ENCODE measurements at regions not wholly inside any gene's neighbourhood (a gene's known extent, or its start where the extent isn't known, plus 50 kb on each side); places are given as distances from the start of the nearest gene placed in this dataset.
"Not testable (repeated sequence)": the region's sequence is repeated elsewhere in the genome, so short reads cannot be mapped to it uniquely, and the experiment has no call there.

DNA sequence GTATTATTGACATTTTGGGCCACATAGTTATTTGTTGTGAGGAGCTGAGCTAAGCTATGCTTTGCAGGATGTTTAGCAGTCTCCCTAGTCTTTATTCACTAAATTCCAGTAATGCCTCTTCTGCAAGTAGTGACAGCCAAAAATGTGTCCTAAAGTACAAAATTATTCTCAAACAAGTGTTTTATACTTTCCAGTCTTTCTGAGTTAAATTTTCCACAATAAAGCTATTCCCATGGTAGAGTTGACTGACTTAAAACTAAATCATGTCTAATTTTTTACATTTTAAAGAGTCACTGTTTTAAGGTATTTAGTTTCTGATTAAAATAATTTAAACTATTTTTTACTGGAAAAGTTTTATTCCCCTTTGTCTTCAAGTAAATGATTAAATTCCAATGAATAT, 717.8 kb upstream of the HS3ST5 start:
- Histone ChIP-seq H3K27me3 (ENCODE audit: control insufficient read depth, insufficient read depth, low read length) (no peaks in the 10 kb centered on the region), H3K4me3 (ENCODE audit: low read depth, low read length) (no peak overlapping the region), H3K36me3 (ENCODE audit: control insufficient read depth, insufficient read depth, low read length) (no peaks in the 10 kb centered on the region)
- TF ChIP-seq CTCF (IDR thresholded peaks at IDR 0.05; ENCODE audit: insufficient read depth, low read depth, low read length) = no peak
- DNase-seq (ENCODE audit: low read depth) = no peak
- ChIA-PET POLR2A (no interaction called here), CTCF (no interaction called here)

DNA sequence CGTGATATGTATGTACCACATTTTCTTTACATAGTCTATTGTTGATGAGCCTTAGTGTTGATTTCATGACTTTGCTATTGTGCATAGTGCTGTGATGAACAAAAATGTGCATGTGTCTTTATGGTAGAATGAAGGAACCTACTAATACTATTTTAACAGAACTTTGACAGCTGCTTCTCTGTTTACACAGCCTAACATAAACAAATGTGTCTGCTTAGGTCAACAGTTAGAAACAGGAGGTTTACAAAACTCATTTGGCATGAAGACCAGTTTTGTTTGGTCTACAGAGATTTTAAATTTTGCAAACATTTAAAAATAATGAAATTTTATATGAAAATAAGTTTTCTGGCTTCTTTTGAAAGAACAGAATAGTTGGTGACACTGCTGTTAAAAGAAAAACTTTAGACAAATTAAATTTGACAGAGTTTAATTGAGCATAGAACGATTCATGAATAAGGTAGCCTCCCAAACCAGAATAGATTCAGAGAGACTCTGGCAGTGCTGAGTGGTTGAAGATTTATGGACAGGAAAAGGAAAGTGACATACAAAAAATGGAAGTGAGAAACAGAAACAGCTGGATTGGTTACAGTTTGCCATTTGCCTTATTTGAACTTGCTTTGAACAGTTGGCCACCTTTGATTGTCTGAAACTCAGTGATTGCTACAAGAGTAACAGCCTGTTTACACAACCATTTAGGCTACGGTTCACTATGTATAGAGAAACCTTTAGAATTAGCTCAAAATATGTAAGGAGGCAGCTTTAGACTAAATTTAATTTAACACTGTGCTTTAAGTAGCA, 715.8 kb upstream of the HS3ST5 start:
- no peak for DNase-seq (ENCODE audit: low read depth)
- H3K36me3 ChIP-seq (ENCODE audit: control insufficient read depth, insufficient read depth, low read length) = no peaks in the 10 kb centered on the region
- ChIA-PET POLR2A (no interaction called here), CTCF (no interaction called here)
- no peak overlapping the region for H3K4me3 ChIP-seq (ENCODE audit: low read depth, low read length)
- H3K27me3 ChIP-seq (ENCODE audit: control insufficient read depth, insufficient read depth, low read length) = no peaks in the 10 kb centered on the region
- no peak for TF ChIP-seq CTCF (IDR thresholded peaks at IDR 0.05; ENCODE audit: insufficient read depth, low read depth, low read length)

DNA sequence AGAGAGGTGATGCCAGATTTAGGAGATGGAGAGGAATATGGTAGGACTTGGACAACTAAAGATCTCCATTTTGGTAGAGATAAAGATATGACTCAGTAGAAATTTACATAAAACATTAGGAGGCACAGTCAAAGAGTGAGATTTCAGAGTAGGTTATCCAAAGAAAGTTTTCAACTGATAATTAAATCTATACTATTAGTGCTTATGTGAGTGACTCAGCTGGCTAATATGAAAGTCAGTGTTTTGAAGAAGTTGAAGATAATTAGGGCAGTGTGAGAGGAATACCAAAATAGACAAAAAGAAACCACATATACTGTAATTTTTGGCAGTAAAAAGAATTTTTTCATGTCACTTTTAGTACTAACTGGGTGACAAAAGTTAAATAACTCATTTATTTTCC, 712.8 kb upstream of the HS3ST5 start:
- Histone ChIP-seq H3K36me3 (ENCODE audit: control insufficient read depth, insufficient read depth, low read length) (no peaks in the 10 kb centered on the region), H3K4me3 (ENCODE audit: low read depth, low read length) (no peak overlapping the region), H3K27me3 (ENCODE audit: control insufficient read depth, insufficient read depth, low read length) (no peaks in the 10 kb centered on the region)
- DNase-seq (ENCODE audit: low read depth) = no peak
- POLR2A ChIA-PET = no interaction called here
- no peak for TF ChIP-seq CTCF (IDR thresholded peaks at IDR 0.05; ENCODE audit: insufficient read depth, low read depth, low read length)
- CTCF ChIA-PET = no interaction called here

GRCh38 chr6:115054242-115054641, 711.4 kb upstream of the HS3ST5 start:
- CTCF ChIA-PET; H3K36me3 ChIP-seq (ENCODE audit: control insufficient read depth, insufficient read depth, low read length); POLR2A ChIA-PET; H3K27me3 ChIP-seq (ENCODE audit: control insufficient read depth, insufficient read depth, low read length); DNase-seq (ENCODE audit: low read depth); H3K4me3 ChIP-seq (ENCODE audit: low read depth, low read length): not testable (repeated sequence)

- TF ChIP-seq CTCF (IDR thresholded peaks at IDR 0.05; ENCODE audit: insufficient read depth, low read depth, low read length) = no peak
- DNase-seq (ENCODE audit: low read depth) = no peak
- ChIA-PET POLR2A (no interaction called here), CTCF (no interaction called here)
- Histone ChIP-seq H3K4me3 (ENCODE audit: low read depth, low read length) (no peak overlapping the region), H3K36me3 (ENCODE audit: control insufficient read depth, insufficient read depth, low read length) (no peaks in the 10 kb centered on the region), H3K27me3 (ENCODE audit: control insufficient read depth, insufficient read depth, low read length) (no peaks in the 10 kb centered on the region)
Measured at GRCh38 chr6:115053169-115053860, 710.5 kb upstream of the HS3ST5 start.
